MM.1S (cell line): ENCODE measurements at regions not wholly inside any gene's neighbourhood (a gene's known extent, or its start where the extent isn't known, plus 50 kb on each side); places are given as distances from the start of the nearest gene placed in this dataset.

ENCODE experiments used
- DNase-seq: peaks from one replicate; pipeline ENCODE4 v3.0.0-alpha.2; 2015
- H2AFZ ChIP-seq: fragments of 300-600 bp; sonication (generic); 2 replicates; pipeline ENCODE4 v1.6.0; 2016; ENCODE audit warnings: antibody characterized with exemption, low read length
- H3F3A ChIP-seq: fragments of 300-600 bp; sonication (generic); 2 replicates; pipeline ENCODE4 v1.6.1; 2016; ENCODE audit warnings: mild to moderate bottlenecking, antibody characterized with exemption, low read length, moderate library complexity, mixed read lengths; ENCODE audit not compliant: insufficient read depth
- H3K27ac ChIP-seq: fragments of 300-600 bp; sonication (generic); 2 replicates; pipeline ENCODE4 v1.5.1; 2016; ENCODE audit warnings: mild to moderate bottlenecking, low read length
- H3K27me3 ChIP-seq: fragments of 300-600 bp; sonication (generic); replicated peaks from 2 replicates; pipeline ENCODE4 v1.6.0; 2016; ENCODE audit warnings: low read length; ENCODE audit not compliant: insufficient read depth
- H3K36me3 ChIP-seq: fragments of 300-600 bp; sonication (generic); replicated peaks from 2 replicates; pipeline ENCODE4 v1.6.1; 2016; ENCODE audit warnings: mild to moderate bottlenecking, low read length, mixed read lengths; ENCODE audit not compliant: insufficient read depth
- H3K4me1 ChIP-seq: fragments of 300-600 bp; sonication (generic); 2 replicates; pipeline ENCODE4 v1.6.1; 2016; ENCODE audit warnings: low read length, mixed read lengths
- H3K4me2 ChIP-seq: fragments of 300-600 bp; sonication (generic); 2 replicates; pipeline ENCODE4 v1.6.0; 2016; ENCODE audit warnings: low read depth, low read length
- H3K4me3 ChIP-seq: fragments of 300-600 bp; sonication (generic); 2 replicates; pipeline ENCODE4 v1.5.1; 2016; ENCODE audit warnings: low read length, mixed read lengths
- H3K79me2 ChIP-seq: fragments of 300-600 bp; sonication (generic); 2 replicates; pipeline ENCODE4 v1.6.1; 2016; ENCODE audit warnings: mixed run types, low read length, mixed read lengths
- H3K9ac ChIP-seq: fragments of 300-600 bp; sonication (generic); 2 replicates; pipeline ENCODE4 v1.6.1; 2016; ENCODE audit warnings: low read length, mixed read lengths
- H3K9me2 ChIP-seq: fragments of 300-600 bp; sonication (generic); replicated peaks from 2 replicates; pipeline ENCODE4 v1.6.1; 2016; ENCODE audit warnings: mild to moderate bottlenecking, low read length, mixed read lengths; ENCODE audit not compliant: insufficient read depth
- H3K9me3 ChIP-seq: fragments of 300-600 bp; sonication (generic); replicated peaks from 2 replicates; pipeline ENCODE4 v1.6.1; 2016; ENCODE audit warnings: mild to moderate bottlenecking, low read length, mixed read lengths; ENCODE audit not compliant: insufficient read depth
- H4K20me1 ChIP-seq: fragments of 300-600 bp; sonication (generic); 2 replicates; pipeline ENCODE4 v1.6.1; 2016; ENCODE audit warnings: mild to moderate bottlenecking, low read length, moderate library complexity, mixed read lengths; ENCODE audit not compliant: insufficient read depth
- CTCF ChIP-seq: fragments of 300-600 bp; sonication (generic); IDR thresholded peaks from 2 replicates; pipeline ENCODE4 v1.5.1; 2016; ENCODE audit warnings: antibody characterized with exemption, low read length, mixed read lengths
- EZH2 ChIP-seq: fragments of 300-600 bp; sonication (generic); optimal IDR thresholded peaks from 2 replicates; pipeline ENCODE3; 2017; ENCODE audit warnings: low read depth, mild to moderate bottlenecking, antibody characterized with exemption, low read length, mixed read lengths
- EZH2phosphoT487 ChIP-seq: fragments of 300-600 bp; sonication (generic); IDR thresholded peaks from 2 replicates; pipeline ENCODE4 v1.6.1; 2018; ENCODE audit warnings: antibody characterized with exemption, low read length

- Histone ChIP-seq H3K79me2 (no peaks in the 10 kb centered on the region), H2AFZ (no peak overlapping the region), H3K4me2 (no peak overlapping the region), H3K9me3 (no peaks in the 10 kb centered on the region), H3K36me3 (no peaks in the 10 kb centered on the region), H4K20me1 (no peaks in the 10 kb centered on the region), H3K9ac (no peak overlapping the region), H3K27me3 (no peaks in the 10 kb centered on the region), H3K4me1 (no peaks in the 10 kb centered on the region), H3F3A (no peaks in the 10 kb centered on the region), H3K9me2 (no peaks in the 10 kb centered on the region), H3K27ac (no peak overlapping the region), H3K4me3 (no peak overlapping the region)
- TF ChIP-seq EZH2 (no peak), EZH2phosphoT487 (no peak), CTCF (no peak)
- DNase-seq, result no peak
Observed at GRCh38 chr17:53278466-53278865, 544.3 kb upstream of the KIF2B start.

- Histone ChIP-seq H3K9me2 (no peaks in the 10 kb centered on the region), H3K9me3 (no peaks in the 10 kb centered on the region; the same call in 1 of the 2 replicates), H3K4me2 (no peak overlapping the region), H3K9ac (no peak overlapping the region), H3F3A (no peaks in the 10 kb centered on the region), H3K27ac (no peak overlapping the region), H2AFZ (no peak overlapping the region), H3K4me3 (no peak overlapping the region), H3K36me3 (no peaks in the 10 kb centered on the region), H3K27me3 (no peaks in the 10 kb centered on the region), H3K4me1 (no peaks in the 10 kb centered on the region), H4K20me1 (no peaks in the 10 kb centered on the region), H3K79me2 (no peaks in the 10 kb centered on the region)
- TF ChIP-seq EZH2 (no peak), CTCF (no peak), EZH2phosphoT487 (no peak)
- DNase-seq, result no peak
Observed at GRCh38 chr17:53273126-53273525, 549.6 kb upstream of the KIF2B start.

- Histone ChIP-seq H3K27ac (no peak overlapping the region), H3K4me1 (no peaks in the 10 kb centered on the region), H3K9me2 (no peaks in the 10 kb centered on the region), H3K4me2 (no peak overlapping the region), H3K9me3 (no peaks in the 10 kb centered on the region; the same call in 1 of the 2 replicates), H3F3A (no peaks in the 10 kb centered on the region), H3K4me3 (no peak overlapping the region), H3K27me3 (no peaks in the 10 kb centered on the region), H4K20me1 (no peaks in the 10 kb centered on the region), H3K79me2 (no peaks in the 10 kb centered on the region), H2AFZ (no peak overlapping the region), H3K36me3 (no peaks in the 10 kb centered on the region), H3K9ac (no peak overlapping the region)
- no peak for TF ChIP-seq EZH2phosphoT487
- no peak for TF ChIP-seq CTCF
- TF ChIP-seq EZH2, result no peak
- no peak for DNase-seq
Observed at GRCh38 chr17:53270936-53271335, 551.8 kb upstream of the KIF2B start.

- no peaks in the 10 kb centered on the region for H3K9me2 ChIP-seq
- H4K20me1 ChIP-seq, result no peaks in the 10 kb centered on the region
- no peaks in the 10 kb centered on the region for H3K27me3 ChIP-seq
- H3K4me1 ChIP-seq, result no peaks in the 10 kb centered on the region
- no peaks in the 10 kb centered on the region for H3K79me2 ChIP-seq
- TF ChIP-seq EZH2 (no peak), EZH2phosphoT487 (no peak), CTCF (no peak)
- no peak overlapping the region for H3K4me3 ChIP-seq
- no peak for DNase-seq
- no peak overlapping the region for H3K27ac ChIP-seq
- H3K4me2 ChIP-seq, result no peak overlapping the region
- H3K36me3 ChIP-seq, result no peaks in the 10 kb centered on the region
- no peak overlapping the region for H2AFZ ChIP-seq
- no peaks in the 10 kb centered on the region for H3F3A ChIP-seq
- no peaks in the 10 kb centered on the region for H3K9me3 ChIP-seq
- H3K9ac ChIP-seq, result no peak overlapping the region
Observed at GRCh38 chr17:53264730-53265129, 558.0 kb upstream of the KIF2B start.
